Lung (tissue), 11 donors: ENCODE measurements at regions not wholly inside any gene's neighbourhood (a gene's known extent, or its start where the extent isn't known, plus 50 kb on each side); places are given as distances from the start of the nearest gene placed in this dataset.

Experiments used
- ATAC-seq: fragments of 200-7000 bp; cut with Tn5 transposase; one replicate; pipeline ENCODE4 v1.9.1; 2020; ENCODE audit warnings: moderate number of reproducible peaks; ENCODE audit not compliant: insufficient read depth, low FRiP score
- DNase-seq, 3 donors: peaks; one replicate each; pipeline ENCODE4 v3.0.0-alpha.2; 2013 to 2017
- H3K27ac ChIP-seq, 2 donors: one replicate each; pipeline ENCODE4 v1.5.1; 2013; ENCODE audit warnings: mild to moderate bottlenecking in 2 of 2, moderate library complexity in 2 of 2, control low read depth in 1 of 2, inconsistent platforms in 1 of 2, low read depth in 1 of 2, low read length in 1 of 2
- H3K27me3 ChIP-seq, 3 donors: one replicate each; pipeline ENCODE4 v1.5.1; 2013; ENCODE audit warnings: low read length in 2 of 3; ENCODE audit not compliant: control insufficient read depth in 3 of 3, insufficient read depth in 3 of 3
- H3K36me3 ChIP-seq, 4 donors: one replicate each; pipeline ENCODE4 v1.5.1; 2013; ENCODE audit warnings: low read length in 4 of 4, mild to moderate bottlenecking in 1 of 4, moderate library complexity in 1 of 4; ENCODE audit not compliant: control insufficient read depth in 4 of 4, insufficient read depth in 4 of 4
- H3K4me1 ChIP-seq, 5 donors: one replicate each; pipeline ENCODE4 v1.5.1; 2013; ENCODE audit warnings: low read length in 5 of 5, mild to moderate bottlenecking in 2 of 5, moderate library complexity in 1 of 5; ENCODE audit not compliant: control insufficient read depth in 5 of 5, insufficient read depth in 5 of 5
- H3K4me3 ChIP-seq: one replicate; pipeline ENCODE4 v1.5.1; 2013; ENCODE audit warnings: mild to moderate bottlenecking, control low read depth, moderate library complexity
- H3K9ac ChIP-seq, 2 donors: one replicate each; pipeline ENCODE4 v1.5.1; 2013; ENCODE audit warnings: low read length in 2 of 2, control low read depth in 1 of 2; ENCODE audit not compliant: insufficient read depth in 1 of 2
- H3K9me3 ChIP-seq, 4 donors: one replicate each; pipeline ENCODE4 v1.5.1; 2013; ENCODE audit warnings: low read length in 3 of 4, mild to moderate bottlenecking in 1 of 4, moderate library complexity in 1 of 4; ENCODE audit not compliant: control insufficient read depth in 4 of 4, insufficient read depth in 3 of 4
- WGBS, 2 donors: extraction: QIAGEN DNeasy Blood & Tissue Kit; methylation state at CpG; one replicate each; pipeline ENCODE4 v1.1.7; 2013; 5-methylcytosine and 5-hydroxymethylcytosine counted together
- TF ChIP-seq, protein P1 (sequence below): IDR thresholded peaks from 2 replicates; pipeline ENCODE4 v1.5.1; 2012; ENCODE audit warnings: mild to moderate bottlenecking; ENCODE audit errors: control extremely low read depth, extremely low read depth
- donor health status: control.
- donor health status: control.
- donor health status: Bipolar disorder and iron deficiency.
- donor health status: healthy.
- donor health status: DM: yes; HTN: yes; CAD: no.

DNA sequence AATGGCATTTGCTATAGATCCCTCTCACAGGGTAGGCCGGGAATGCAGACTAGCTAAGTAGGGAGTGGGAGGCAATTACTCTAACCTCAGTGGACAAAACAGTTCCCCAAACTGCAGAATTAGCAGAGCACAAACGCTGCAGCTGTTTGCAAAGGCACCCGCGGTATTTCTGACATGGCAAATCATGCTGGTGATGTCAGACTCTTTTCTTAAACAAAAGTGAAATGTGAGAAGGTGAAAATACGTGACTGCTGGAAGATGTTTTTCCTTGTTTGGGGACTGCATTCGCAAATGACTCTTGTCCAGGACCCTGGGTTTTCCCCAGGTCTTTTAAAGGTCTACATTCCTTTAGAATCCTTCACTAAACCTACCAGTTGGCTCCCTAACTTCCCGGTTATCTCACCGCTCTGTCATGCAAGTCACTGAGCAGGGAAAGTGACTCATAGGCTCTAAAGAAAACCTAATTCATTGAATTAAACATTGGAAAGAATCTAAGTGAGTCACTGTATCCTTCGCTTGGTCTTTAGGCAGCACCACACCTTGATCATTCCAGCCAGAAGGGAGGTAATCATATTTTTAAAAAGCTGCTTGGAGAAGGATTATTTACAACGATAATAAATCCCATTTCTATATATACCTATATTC lies 91.5 kb upstream of the DNAH5 start:
- Histone ChIP-seq H3K4me1 (peaks cover 0 to 14% (median 7%) of the 10 kb centered on the region in 5 donors), H3K27ac (peak overlapping the region; percentile 35 to 85), H3K36me3 (no peaks in the 10 kb centered on the region), H3K27me3 (peaks cover 0 to 4% (median 0%) of the 10 kb centered on the region in 3 donors), H3K9ac (no peak overlapping the region), H3K9me3 (no peaks in the 10 kb centered on the region), H3K4me3 (no peak overlapping the region)
- ATAC-seq (peak; percentile 76), DNase-seq (peak; percentile 56 to 72 (median 67))
- TF ChIP-seq, protein P1, sequence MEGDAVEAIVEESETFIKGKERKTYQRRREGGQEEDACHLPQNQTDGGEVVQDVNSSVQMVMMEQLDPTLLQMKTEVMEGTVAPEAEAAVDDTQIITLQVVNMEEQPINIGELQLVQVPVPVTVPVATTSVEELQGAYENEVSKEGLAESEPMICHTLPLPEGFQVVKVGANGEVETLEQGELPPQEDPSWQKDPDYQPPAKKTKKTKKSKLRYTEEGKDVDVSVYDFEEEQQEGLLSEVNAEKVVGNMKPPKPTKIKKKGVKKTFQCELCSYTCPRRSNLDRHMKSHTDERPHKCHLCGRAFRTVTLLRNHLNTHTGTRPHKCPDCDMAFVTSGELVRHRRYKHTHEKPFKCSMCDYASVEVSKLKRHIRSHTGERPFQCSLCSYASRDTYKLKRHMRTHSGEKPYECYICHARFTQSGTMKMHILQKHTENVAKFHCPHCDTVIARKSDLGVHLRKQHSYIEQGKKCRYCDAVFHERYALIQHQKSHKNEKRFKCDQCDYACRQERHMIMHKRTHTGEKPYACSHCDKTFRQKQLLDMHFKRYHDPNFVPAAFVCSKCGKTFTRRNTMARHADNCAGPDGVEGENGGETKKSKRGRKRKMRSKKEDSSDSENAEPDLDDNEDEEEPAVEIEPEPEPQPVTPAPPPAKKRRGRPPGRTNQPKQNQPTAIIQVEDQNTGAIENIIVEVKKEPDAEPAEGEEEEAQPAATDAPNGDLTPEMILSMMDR = no peak
- 11 to 15% methylated on average over 10 of the region's 10 CpGs for WGBS, 2 donors

DNA sequence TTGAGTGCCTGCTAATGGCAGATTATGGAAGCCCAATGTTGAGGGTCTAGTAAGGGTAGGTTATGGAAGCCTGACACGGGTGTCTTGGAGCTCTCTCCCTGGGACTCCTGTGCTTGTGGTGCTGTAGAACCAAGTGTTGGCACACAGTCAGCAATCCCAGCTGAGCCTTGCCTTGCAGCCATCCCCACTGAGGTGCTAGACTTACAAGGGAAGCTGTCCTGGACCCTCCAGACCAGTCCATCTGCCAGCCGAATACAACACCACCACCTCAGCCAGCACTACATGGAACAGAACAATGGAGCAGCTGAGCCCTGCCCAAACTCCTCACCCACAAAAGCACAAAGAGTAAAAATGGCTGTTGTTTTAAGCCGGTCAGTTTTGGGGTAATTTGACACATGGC lies 90.5 kb upstream of the DNAH5 start:
- H3K27ac ChIP-seq = no peak overlapping the region
- no peak overlapping the region for H3K9ac ChIP-seq
- no peaks in the 10 kb centered on the region for H3K27me3 ChIP-seq
- H3K4me3 ChIP-seq = no peak overlapping the region
- H3K9me3 ChIP-seq = no peaks in the 10 kb centered on the region
- DNase-seq = no peak
- TF ChIP-seq, protein P1 = no peak
- WGBS, 2 donors = 56 to 72% methylated on average over 3 of the region's 3 CpGs
- no peak for ATAC-seq
- H3K4me1 ChIP-seq = peaks cover 0 to 14% (median 7%) of the 10 kb centered on the region in 5 donors
- H3K36me3 ChIP-seq = no peaks in the 10 kb centered on the region

DNA sequence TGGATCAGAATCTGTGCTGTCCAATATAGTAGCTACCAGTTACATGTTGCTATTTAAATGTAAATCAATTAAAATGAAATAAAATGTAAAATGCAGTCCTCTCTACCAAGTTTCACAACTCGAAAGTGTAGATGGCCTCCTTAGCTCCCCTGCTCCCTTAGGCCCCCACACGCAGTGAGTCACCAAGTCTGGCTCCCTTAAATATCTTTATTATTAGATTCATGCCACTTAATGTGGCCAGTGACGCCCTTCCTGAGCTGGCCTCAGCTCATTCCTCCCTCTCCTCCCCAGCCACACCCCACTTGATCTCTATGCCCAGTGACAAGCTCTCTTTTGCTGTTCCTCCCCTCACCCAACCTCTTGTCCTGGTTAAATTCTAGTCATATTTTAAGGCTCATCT lies 88.4 kb upstream of the DNAH5 start:
- DNase-seq = no peak
- no peak overlapping the region for H3K9ac ChIP-seq
- no peak overlapping the region for H3K27ac ChIP-seq
- no peaks in the 10 kb centered on the region for H3K9me3 ChIP-seq
- peaks cover 0 to 14% (median 3%) of the 10 kb centered on the region in 5 donors for H3K4me1 ChIP-seq
- ATAC-seq = no peak
- no peak overlapping the region for H3K4me3 ChIP-seq
- TF ChIP-seq, protein P1 = no peak
- WGBS, 2 donors = 71 to 89% methylated on average over 3 of the region's 3 CpGs
- no peaks in the 10 kb centered on the region for H3K36me3 ChIP-seq
- no peaks in the 10 kb centered on the region for H3K27me3 ChIP-seq
